ENCODE measurements at regions not wholly inside any gene's neighbourhood (a gene's known extent, or its start where the extent isn't known, plus 50 kb on each side); places are given as distances from the start of the nearest gene placed in this dataset.

GRCh38 chr12:91859347-91859746, 286.3 kb downstream of the BTG1 start:
- TF ChIP-seq EZH2 (IDR thresholded peaks at IDR 0.05; ENCODE audit: low read depth) (no peak), CTCF (conservative IDR thresholded peaks at IDR 0.05) (no peak)

Measured in PC-9 (cell line).